ENCODE measurements at regions not wholly inside any gene's neighbourhood (a gene's known extent, or its start where the extent isn't known, plus 50 kb on each side); places are given as distances from the start of the nearest gene placed in this dataset.
"Not testable (repeated sequence)": the region's sequence is repeated elsewhere in the genome, so short reads cannot be mapped to it uniquely, and the experiment has no call there.

DNA sequence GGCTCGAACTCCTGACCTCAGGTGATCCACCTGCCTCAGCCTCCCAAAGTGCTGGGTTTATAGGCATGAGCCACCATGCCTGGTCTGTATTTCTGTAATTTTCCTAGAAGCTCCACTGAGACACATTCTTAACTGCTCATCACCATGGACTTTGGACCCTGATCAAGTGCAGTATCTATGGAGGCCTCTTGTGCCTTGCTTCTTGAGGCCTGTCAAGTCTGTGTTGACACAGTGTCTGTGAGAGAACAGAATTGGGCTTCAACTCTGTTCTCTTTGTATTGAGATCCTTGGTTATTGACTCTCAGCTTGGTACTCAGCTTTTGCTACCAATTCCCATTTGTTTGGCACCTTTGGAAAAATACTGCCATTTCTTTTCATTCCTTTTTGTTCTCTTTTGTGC is 188.0 kb downstream of the SPATA31A6 start:
- not testable (repeated sequence) for H3K4me3 ChIP-seq (ENCODE audit: low read depth in 1 of 5, low read length in 5 of 5); H3K9ac ChIP-seq (ENCODE audit: low read length in 5 of 5); H3K27me3 ChIP-seq (ENCODE audit: control insufficient read depth in 5 of 5, insufficient read depth in 4 of 5, low read length in 5 of 5); H3K4me1 ChIP-seq (ENCODE audit: control insufficient read depth in 5 of 5, insufficient read depth in 5 of 5, low read length in 5 of 5); H3K9me3 ChIP-seq (ENCODE audit: control insufficient read depth in 5 of 5, low read length in 5 of 5); H3K36me3 ChIP-seq (ENCODE audit: control insufficient read depth in 5 of 5, insufficient read depth in 5 of 5, low read length in 5 of 5); H3K27ac ChIP-seq (ENCODE audit: low read depth, low read length)

DNA sequence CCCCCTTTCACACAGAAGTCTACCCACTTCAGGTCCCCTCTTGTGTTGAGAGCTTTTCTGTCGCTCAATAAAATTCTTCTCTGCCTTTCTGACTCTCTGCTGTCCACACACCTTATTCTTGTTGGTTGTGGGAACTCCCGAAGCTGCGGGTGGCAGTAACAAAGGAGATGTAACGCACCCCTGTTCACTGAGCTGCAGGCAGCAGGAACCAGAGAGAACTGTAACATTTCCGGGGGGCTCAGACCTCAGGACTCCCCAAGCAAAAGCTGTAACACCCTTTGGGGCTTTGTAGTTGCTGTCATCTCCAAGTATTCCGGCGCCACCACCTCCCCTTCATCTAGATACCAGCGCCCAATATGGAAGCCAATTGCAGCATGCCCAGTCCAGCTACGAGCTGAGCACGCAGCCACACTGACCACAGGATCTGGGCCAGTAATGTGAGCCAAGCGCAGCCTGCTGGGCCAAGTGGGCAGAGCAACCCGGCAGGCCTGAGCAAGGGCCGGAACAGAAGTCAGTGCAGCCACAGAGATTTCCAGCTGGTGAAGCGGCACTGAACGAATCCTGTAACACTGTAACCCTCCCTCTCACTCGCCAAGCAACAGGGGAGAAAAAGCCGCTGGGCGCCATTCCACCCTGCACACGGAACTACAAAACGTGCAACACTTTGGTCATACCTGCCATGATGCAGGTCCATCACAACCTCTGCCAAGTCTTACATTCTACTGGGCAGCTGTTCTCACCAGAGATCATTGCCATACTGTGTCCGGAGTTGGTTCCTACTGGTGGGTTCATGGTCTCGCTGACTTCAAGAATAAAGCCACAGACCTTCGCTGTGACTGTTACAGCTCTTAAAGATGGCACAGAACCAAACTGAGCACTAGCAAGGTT is 194.3 kb downstream of the SPATA31A6 start:
- not testable (repeated sequence) for H3K36me3 ChIP-seq (ENCODE audit: control insufficient read depth in 5 of 5, insufficient read depth in 5 of 5, low read length in 5 of 5); H3K27ac ChIP-seq (ENCODE audit: low read depth, low read length); H3K4me1 ChIP-seq (ENCODE audit: control insufficient read depth in 5 of 5, insufficient read depth in 5 of 5, low read length in 5 of 5); H3K9me3 ChIP-seq (ENCODE audit: control insufficient read depth in 5 of 5, low read length in 5 of 5); H3K27me3 ChIP-seq (ENCODE audit: control insufficient read depth in 5 of 5, insufficient read depth in 4 of 5, low read length in 5 of 5); H3K9ac ChIP-seq (ENCODE audit: low read length in 5 of 5); H3K4me3 ChIP-seq (ENCODE audit: low read depth in 1 of 5, low read length in 5 of 5)

DNA sequence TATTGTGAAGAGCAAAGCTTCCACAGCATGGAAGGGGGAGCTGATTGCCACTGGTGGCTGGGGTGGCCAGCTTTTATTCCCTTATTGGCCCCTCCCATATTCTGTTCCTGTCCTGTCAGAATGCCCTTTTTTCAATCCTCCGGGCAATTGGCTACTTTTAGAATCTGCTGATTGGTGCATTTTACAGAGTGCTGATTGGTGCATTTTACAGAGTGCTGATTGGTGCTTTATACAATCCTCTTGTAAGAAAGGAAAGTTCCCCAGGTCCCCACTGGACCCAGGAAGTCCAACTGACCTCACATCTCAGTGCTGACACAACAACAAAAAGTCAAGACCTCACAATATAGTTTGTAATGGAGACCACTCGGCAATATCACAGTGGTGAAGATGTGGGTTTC is 195.0 kb downstream of the SPATA31A6 start:
- H3K9me3 ChIP-seq (ENCODE audit: control insufficient read depth in 5 of 5, low read length in 5 of 5) = no peaks in the 10 kb centered on the region
- no peak overlapping the region for H3K9ac ChIP-seq (ENCODE audit: low read length in 5 of 5)
- no peak overlapping the region for H3K4me3 ChIP-seq (ENCODE audit: low read depth in 1 of 5, low read length in 5 of 5)
- no peaks in the 10 kb centered on the region for H3K36me3 ChIP-seq (ENCODE audit: control insufficient read depth in 5 of 5, insufficient read depth in 5 of 5, low read length in 5 of 5)
- no peaks in the 10 kb centered on the region for H3K27me3 ChIP-seq (ENCODE audit: control insufficient read depth in 5 of 5, insufficient read depth in 4 of 5, low read length in 5 of 5)
- H3K4me1 ChIP-seq (ENCODE audit: control insufficient read depth in 5 of 5, insufficient read depth in 5 of 5, low read length in 5 of 5) = peaks cover 0 to 2% (median 0%) of the 10 kb centered on the region in 5 donors
- no peak overlapping the region for H3K27ac ChIP-seq (ENCODE audit: low read depth, low read length)

DNA sequence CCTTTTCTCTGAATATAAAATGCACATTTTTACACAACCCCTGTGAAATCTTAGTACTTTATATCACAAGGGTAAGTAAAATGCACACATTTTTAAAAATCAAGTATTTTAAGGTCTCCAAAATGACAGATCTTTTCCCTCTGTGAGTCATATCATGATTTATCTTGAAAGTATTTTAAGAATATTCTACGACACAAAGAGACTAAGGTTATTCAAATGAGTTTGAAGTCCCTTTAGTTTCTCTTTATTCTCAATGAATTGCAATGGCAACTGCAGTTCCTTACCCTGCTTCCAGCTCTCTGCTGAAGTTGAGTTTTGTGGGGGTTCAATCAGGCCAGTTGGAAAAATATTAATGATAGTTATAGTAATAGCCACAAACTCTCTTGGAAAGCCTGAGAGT is 196.1 kb downstream of the SPATA31A6 start:
- H3K9me3 ChIP-seq (ENCODE audit: control insufficient read depth in 5 of 5, low read length in 5 of 5); H3K36me3 ChIP-seq (ENCODE audit: control insufficient read depth in 5 of 5, insufficient read depth in 5 of 5, low read length in 5 of 5); H3K4me1 ChIP-seq (ENCODE audit: control insufficient read depth in 5 of 5, insufficient read depth in 5 of 5, low read length in 5 of 5); H3K27ac ChIP-seq (ENCODE audit: low read depth, low read length); H3K9ac ChIP-seq (ENCODE audit: low read length in 5 of 5); H3K4me3 ChIP-seq (ENCODE audit: low read depth in 1 of 5, low read length in 5 of 5); H3K27me3 ChIP-seq (ENCODE audit: control insufficient read depth in 5 of 5, insufficient read depth in 4 of 5, low read length in 5 of 5): not testable (repeated sequence)

DNA sequence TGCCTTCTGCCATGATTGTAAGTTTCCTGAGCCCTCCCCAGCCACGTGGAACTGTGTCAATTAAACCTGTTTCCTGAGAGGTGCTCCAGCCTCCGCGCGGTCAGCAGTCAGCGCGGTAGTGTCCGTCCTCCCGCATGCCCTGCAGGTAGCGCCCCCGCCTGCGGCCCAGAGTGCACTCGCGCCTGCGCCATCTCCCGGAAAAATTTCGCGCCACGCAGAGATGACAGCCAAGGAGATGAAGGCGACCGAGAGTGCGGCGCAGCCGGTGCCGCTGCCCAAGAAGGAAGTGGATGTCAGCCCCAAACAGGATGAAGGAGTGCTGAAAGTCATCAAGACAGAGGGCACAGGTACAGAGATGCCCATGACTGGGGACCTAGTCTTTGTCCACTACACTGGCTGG is 201.1 kb downstream of the SPATA31A6 start:
- not testable (repeated sequence) for H3K9me3 ChIP-seq (ENCODE audit: control insufficient read depth in 5 of 5, low read length in 5 of 5); H3K27ac ChIP-seq (ENCODE audit: low read depth, low read length); H3K36me3 ChIP-seq (ENCODE audit: control insufficient read depth in 5 of 5, insufficient read depth in 5 of 5, low read length in 5 of 5); H3K4me3 ChIP-seq (ENCODE audit: low read depth in 1 of 5, low read length in 5 of 5); H3K27me3 ChIP-seq (ENCODE audit: control insufficient read depth in 5 of 5, insufficient read depth in 4 of 5, low read length in 5 of 5); H3K9ac ChIP-seq (ENCODE audit: low read length in 5 of 5); H3K4me1 ChIP-seq (ENCODE audit: control insufficient read depth in 5 of 5, insufficient read depth in 5 of 5, low read length in 5 of 5)

DNA sequence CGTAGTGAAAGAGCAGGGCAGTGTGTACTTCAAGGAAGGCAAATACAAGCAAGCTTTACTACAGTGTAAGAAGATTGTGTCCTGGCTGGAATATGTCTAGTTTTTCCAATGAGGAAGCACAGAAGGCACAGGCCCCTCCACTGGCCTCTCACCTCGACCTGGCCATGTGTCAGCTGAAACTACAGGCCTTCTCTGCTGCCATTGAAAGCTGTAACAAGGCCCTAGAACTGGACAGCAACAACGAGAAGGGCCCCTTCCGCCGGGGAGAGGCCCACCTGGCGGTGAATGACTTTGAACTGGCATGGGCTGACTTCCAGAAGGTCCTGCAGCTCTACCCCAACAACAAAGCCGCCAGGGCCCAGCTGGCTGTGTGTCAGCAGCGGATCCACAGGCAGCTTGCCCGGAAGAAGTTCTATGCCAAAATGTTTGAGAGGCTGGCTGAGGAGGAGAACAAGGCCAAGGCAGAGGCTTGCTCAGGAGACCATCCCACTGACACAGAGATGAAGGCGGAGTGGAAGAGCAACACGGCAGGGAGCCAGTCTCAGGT is 202.2 kb downstream of the SPATA31A6 start:
- H3K9me3 ChIP-seq (ENCODE audit: control insufficient read depth in 5 of 5, low read length in 5 of 5) = not testable (repeated sequence)

DNA sequence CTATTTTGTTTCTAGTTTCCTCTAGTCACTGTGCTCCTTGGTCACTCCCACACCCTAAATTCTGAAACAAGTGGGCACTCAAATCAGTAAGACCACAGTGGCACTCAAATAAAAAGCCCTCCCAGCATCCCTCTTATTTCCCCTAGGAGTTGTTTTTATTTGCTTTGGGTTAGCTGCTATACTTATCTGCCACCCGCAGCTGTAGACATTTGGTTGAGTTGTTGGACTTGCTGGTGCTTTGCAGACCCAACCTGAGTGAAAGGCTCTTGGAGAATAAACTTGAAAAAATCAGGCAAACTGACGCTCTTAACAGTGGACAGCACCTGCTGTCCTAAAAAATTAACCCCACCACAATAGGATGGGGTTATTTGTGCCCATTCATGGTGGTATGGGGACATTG is 203.0 kb downstream of the SPATA31A6 start:
- H3K4me1 ChIP-seq (ENCODE audit: control insufficient read depth in 5 of 5, insufficient read depth in 5 of 5, low read length in 5 of 5) = peaks cover 0 to 5% (median 0%) of the 10 kb centered on the region in 5 donors
- H3K4me3 ChIP-seq (ENCODE audit: low read depth in 1 of 5, low read length in 5 of 5) = no peak overlapping the region
- peaks cover 0 to 2% (median 0%) of the 10 kb centered on the region in 5 donors for H3K9me3 ChIP-seq (ENCODE audit: control insufficient read depth in 5 of 5, low read length in 5 of 5)
- no peak overlapping the region for H3K27ac ChIP-seq (ENCODE audit: low read depth, low read length)
- no peaks in the 10 kb centered on the region for H3K27me3 ChIP-seq (ENCODE audit: control insufficient read depth in 5 of 5, insufficient read depth in 4 of 5, low read length in 5 of 5)
- no peak overlapping the region for H3K9ac ChIP-seq (ENCODE audit: low read length in 5 of 5)
- H3K36me3 ChIP-seq (ENCODE audit: control insufficient read depth in 5 of 5, insufficient read depth in 5 of 5, low read length in 5 of 5) = no peaks in the 10 kb centered on the region

More for the DNA sequence above, 202.2 kb downstream of the SPATA31A6 start:
- not testable (repeated sequence) for H3K27me3 ChIP-seq (ENCODE audit: control insufficient read depth in 5 of 5, insufficient read depth in 4 of 5, low read length in 5 of 5); H3K4me3 ChIP-seq (ENCODE audit: low read depth in 1 of 5, low read length in 5 of 5); H3K4me1 ChIP-seq (ENCODE audit: control insufficient read depth in 5 of 5, insufficient read depth in 5 of 5, low read length in 5 of 5); H3K9ac ChIP-seq (ENCODE audit: low read length in 5 of 5); H3K36me3 ChIP-seq (ENCODE audit: control insufficient read depth in 5 of 5, insufficient read depth in 5 of 5, low read length in 5 of 5); H3K27ac ChIP-seq (ENCODE audit: low read depth, low read length)

DNA sequence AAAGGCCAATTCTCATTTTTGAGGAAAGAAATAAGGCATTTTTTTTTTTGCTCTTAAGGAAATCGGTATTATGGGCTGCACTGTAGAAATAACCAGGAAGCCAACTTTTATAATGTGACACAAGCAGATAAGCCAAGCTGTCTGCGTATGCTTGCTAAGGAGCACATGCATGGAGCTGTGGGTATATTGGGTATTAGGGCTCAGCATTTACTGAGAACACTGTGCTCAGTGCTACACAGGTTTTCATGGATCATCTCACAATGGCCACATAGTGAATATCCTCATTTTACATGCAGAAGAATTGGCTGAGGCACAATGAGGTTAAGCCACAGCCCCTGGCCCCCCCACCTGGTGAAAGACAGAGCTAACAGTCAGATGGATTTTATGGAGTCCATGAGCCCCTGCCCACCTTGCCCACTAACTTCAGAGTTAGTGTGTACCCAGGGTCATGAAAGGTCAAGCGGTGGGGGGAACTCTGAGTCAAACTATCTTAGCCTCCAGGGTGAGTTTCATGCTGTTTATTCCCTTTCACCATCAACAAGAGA is 204.8 kb downstream of the SPATA31A6 start:
- no peak overlapping the region for H3K4me3 ChIP-seq (ENCODE audit: low read depth in 1 of 5, low read length in 5 of 5)
- peaks cover 0 to 2% (median 0%) of the 10 kb centered on the region in 5 donors for H3K9me3 ChIP-seq (ENCODE audit: control insufficient read depth in 5 of 5, low read length in 5 of 5)
- H3K4me1 ChIP-seq (ENCODE audit: control insufficient read depth in 5 of 5, insufficient read depth in 5 of 5, low read length in 5 of 5) = peaks cover 0 to 5% (median 0%) of the 10 kb centered on the region in 5 donors
- no peaks in the 10 kb centered on the region for H3K27me3 ChIP-seq (ENCODE audit: control insufficient read depth in 5 of 5, insufficient read depth in 4 of 5, low read length in 5 of 5)
- no peak overlapping the region for H3K9ac ChIP-seq (ENCODE audit: low read length in 5 of 5)
- H3K36me3 ChIP-seq (ENCODE audit: control insufficient read depth in 5 of 5, insufficient read depth in 5 of 5, low read length in 5 of 5) = no peaks in the 10 kb centered on the region
- no peak overlapping the region for H3K27ac ChIP-seq (ENCODE audit: low read depth, low read length)

DNA sequence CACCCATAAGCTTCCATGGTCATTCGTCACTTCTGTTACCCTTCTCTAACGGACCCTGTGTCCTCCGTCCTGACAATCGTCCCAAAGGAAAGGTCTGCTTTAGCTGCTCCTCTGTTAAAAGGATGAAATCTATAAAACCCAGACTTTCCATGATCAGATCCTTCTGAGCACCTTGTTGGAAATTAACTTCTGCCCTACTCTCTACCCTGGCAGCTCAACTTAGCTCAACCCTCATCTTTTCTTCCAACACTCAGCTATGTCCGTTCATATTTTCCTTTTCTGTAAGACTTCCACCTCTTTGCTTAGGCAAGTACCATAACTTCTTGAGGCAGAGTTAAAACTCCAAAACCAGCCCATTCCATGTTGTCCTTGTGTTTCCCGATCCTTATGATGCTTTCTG is 205.4 kb downstream of the SPATA31A6 start:
- H3K4me1 ChIP-seq (ENCODE audit: control insufficient read depth in 5 of 5, insufficient read depth in 5 of 5, low read length in 5 of 5) = peaks cover 0 to 5% (median 0%) of the 10 kb centered on the region in 5 donors
- H3K36me3 ChIP-seq (ENCODE audit: control insufficient read depth in 5 of 5, insufficient read depth in 5 of 5, low read length in 5 of 5) = no peaks in the 10 kb centered on the region
- no peaks in the 10 kb centered on the region for H3K27me3 ChIP-seq (ENCODE audit: control insufficient read depth in 5 of 5, insufficient read depth in 4 of 5, low read length in 5 of 5)
- no peak overlapping the region for H3K4me3 ChIP-seq (ENCODE audit: low read depth in 1 of 5, low read length in 5 of 5)
- no peak overlapping the region for H3K9ac ChIP-seq (ENCODE audit: low read length in 5 of 5)
- H3K27ac ChIP-seq (ENCODE audit: low read depth, low read length) = no peak overlapping the region
- peaks cover 0 to 2% (median 0%) of the 10 kb centered on the region in 5 donors for H3K9me3 ChIP-seq (ENCODE audit: control insufficient read depth in 5 of 5, low read length in 5 of 5)

DNA sequence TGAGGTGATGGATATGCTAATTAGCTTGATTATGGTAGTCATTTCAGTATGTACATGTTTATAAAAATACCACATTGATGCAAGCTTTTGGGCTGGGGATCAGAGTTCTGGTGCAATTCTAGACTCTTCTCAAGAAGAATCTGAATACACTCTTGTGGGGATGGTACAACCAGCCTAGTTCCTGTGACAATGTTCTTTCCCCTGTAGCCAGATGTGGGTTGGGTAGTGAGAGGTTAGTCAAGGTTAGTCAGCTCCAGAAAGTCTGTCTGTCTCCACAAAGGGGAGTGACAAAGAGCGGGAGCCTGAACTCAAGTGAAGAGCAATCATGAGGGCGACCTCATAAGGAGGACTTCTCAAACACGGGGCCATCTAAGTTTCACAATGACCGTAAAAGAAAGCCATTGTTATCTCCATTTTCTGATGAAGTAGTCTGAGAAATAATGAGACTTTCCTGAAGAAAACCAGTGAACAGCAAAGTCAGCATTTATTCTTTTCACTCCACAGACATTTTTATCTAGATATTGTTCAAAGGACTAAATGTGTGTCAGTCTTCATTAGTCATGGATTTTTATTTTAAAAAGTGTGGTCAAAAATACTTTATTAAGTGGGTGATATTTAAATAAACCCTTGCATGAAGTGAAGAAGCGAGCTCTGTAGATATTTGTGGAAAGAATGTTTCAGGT is 209.5 kb downstream of the SPATA31A6 start:
- not testable (repeated sequence) for H3K36me3 ChIP-seq (ENCODE audit: control insufficient read depth in 5 of 5, insufficient read depth in 5 of 5, low read length in 5 of 5); H3K9ac ChIP-seq (ENCODE audit: low read length in 5 of 5); H3K4me3 ChIP-seq (ENCODE audit: low read depth in 1 of 5, low read length in 5 of 5); H3K27me3 ChIP-seq (ENCODE audit: control insufficient read depth in 5 of 5, insufficient read depth in 4 of 5, low read length in 5 of 5); H3K9me3 ChIP-seq (ENCODE audit: control insufficient read depth in 5 of 5, low read length in 5 of 5); H3K4me1 ChIP-seq (ENCODE audit: control insufficient read depth in 5 of 5, insufficient read depth in 5 of 5, low read length in 5 of 5); H3K27ac ChIP-seq (ENCODE audit: low read depth, low read length)

All from subcutaneous abdominal adipose tissue (tissue), 5 donors.